SK-N-SH (cell line): ENCODE measurements at regions not wholly inside any gene's neighbourhood (a gene's known extent, or its start where the extent isn't known, plus 50 kb on each side); places are given as distances from the start of the nearest gene placed in this dataset.

Experiments
- CTCF ChIA-PET: fragments of 300-600, 350-600 bp; formaldehyde crosslinking; extraction: SDS; loops from one replicate; lab custom pipeline; 2021; lab: Yijun Ruan, JAX
- POLR2A ChIA-PET: fragments of 350-600 bp; sonication (Branson Sonifier 250); formaldehyde crosslinking; extraction: SDS; loops from one replicate; lab custom pipeline; 2020; ENCODE audit warnings: antibody characterized with exemption, inconsistent platforms; lab: Yijun Ruan, JAX
- DNase-seq: peaks from one replicate; pipeline ENCODE4 v3.0.0; 2012
- H2AFZ ChIP-seq: fragments of 200-600 bp; sonication (generic); 2 replicates; pipeline ENCODE4 v1.8.1; 2016; ENCODE audit warnings: antibody characterized with exemption, mild to moderate bottlenecking, low read depth
- H3F3A ChIP-seq: fragments of 200-600 bp; sonication (generic); replicated peaks from 2 replicates; pipeline ENCODE3; 2016; ENCODE audit warnings: antibody characterized with exemption, mild to moderate bottlenecking; ENCODE audit not compliant: insufficient read depth
- H3K27ac ChIP-seq, 2 experiments: fragments of 200-500 bp in 1 of 2; fragments of 200-600 bp in 1 of 2; sonication (Bioruptor generic) in 1 of 2; sonication (generic), shearing (Covaris generic) in 1 of 2; 2 replicates each; pipeline versions ENCODE4 v1.5.1 to v1.6.1; 2014 to 2016; ENCODE audit warnings: low read depth in 2 of 2, inconsistent platforms in 1 of 2, low read length in 1 of 2, mild to moderate bottlenecking in 1 of 2, mixed read lengths in 1 of 2
- H3K27me3 ChIP-seq: fragments of 200-600 bp; sonication (generic), shearing (Covaris generic); 2 replicates; pipeline ENCODE4 v1.6.1; 2016; ENCODE audit warnings: mixed run types; ENCODE audit not compliant: insufficient read depth
- H3K36me3 ChIP-seq, 2 experiments: fragments of 200-500 bp in 1 of 2; fragments of 200-600 bp in 1 of 2; sonication (Bioruptor generic) in 1 of 2; sonication (generic) in 1 of 2; replicated peaks in 1 of 2; 2 replicates each; pipeline versions ENCODE3 to v1.5.1; 2014 to 2016; ENCODE audit warnings: low read length in 1 of 2, mild to moderate bottlenecking in 1 of 2; ENCODE audit not compliant: insufficient read depth in 2 of 2, control insufficient read depth in 1 of 2
- H3K4me1 ChIP-seq, 2 experiments: fragments of 200-500 bp in 1 of 2; fragments of 200-600 bp in 1 of 2; sonication (Bioruptor generic) in 1 of 2; sonication (generic), shearing (Covaris generic) in 1 of 2; 2 replicates each; pipeline versions ENCODE4 v1.5.1 to v1.6.1; 2014 to 2016; ENCODE audit warnings: low read depth in 1 of 2, low read length in 1 of 2, mixed run types in 1 of 2; ENCODE audit not compliant: insufficient read depth in 2 of 2, control insufficient read depth in 1 of 2
- H3K4me2 ChIP-seq: fragments of 200-600 bp; sonication (generic), shearing (Covaris generic); 2 replicates; pipeline ENCODE4 v1.6.1; 2017; ENCODE audit warnings: mixed run types
- H3K4me3 ChIP-seq, 2 experiments: fragments of 200-500 bp in 1 of 2; fragments of 200-600 bp in 1 of 2; sonication (Bioruptor generic) in 1 of 2; sonication (generic), shearing (Covaris generic) in 1 of 2; 2 replicates each; pipeline versions ENCODE4 v1.5.1 to v1.8.1; 2014 to 2016; ENCODE audit warnings: low read depth in 2 of 2, inconsistent platforms in 1 of 2, low read length in 1 of 2, mild to moderate bottlenecking in 1 of 2, mixed read lengths in 1 of 2, moderate library complexity in 1 of 2
- H3K79me2 ChIP-seq: fragments of 200-600 bp; sonication (generic); 2 replicates; pipeline ENCODE4 v1.8.1; 2017; ENCODE audit warnings: mild to moderate bottlenecking; ENCODE audit not compliant: insufficient read depth
- H3K9ac ChIP-seq: fragments of 200-600 bp; sonication (generic); 2 replicates; pipeline ENCODE4 v1.6.1; 2017; ENCODE audit warnings: mixed run types
- H3K9me2 ChIP-seq: fragments of 200-600 bp; sonication (generic); 2 replicates; pipeline ENCODE4 v1.6.1; 2017; ENCODE audit warnings: mixed run types
- H3K9me3 ChIP-seq: fragments of 200-600 bp; sonication (generic); 2 replicates; pipeline ENCODE4 v1.6.1; 2017; ENCODE audit warnings: mixed run types, mild to moderate bottlenecking, moderate library complexity
- H4K20me1 ChIP-seq: fragments of 200-600 bp; sonication (generic); 2 replicates; pipeline ENCODE4 v1.6.1; 2017; ENCODE audit warnings: mild to moderate bottlenecking, mixed run types; ENCODE audit not compliant: insufficient read depth
- EZH2phosphoT487 ChIP-seq: fragments of 200-600 bp; sonication (generic); IDR thresholded peaks from 2 replicates; pipeline ENCODE4 v1.6.1; 2017; ENCODE audit warnings: low read depth, mixed run types, mild to moderate bottlenecking, antibody characterized with exemption, moderate library complexity, borderline replicate concordance
- MXI1 ChIP-seq: IDR thresholded peaks from 2 replicates; pipeline ENCODE4 v1.6.1; 2012; ENCODE audit warnings: mild to moderate bottlenecking, low read depth, low read length, improper control_type of control experiment
- RAD21 ChIP-seq: IDR thresholded peaks from 2 replicates; pipeline ENCODE4 v1.6.1; 2012; ENCODE audit warnings: mild to moderate bottlenecking, low read length
- SIN3A ChIP-seq: IDR thresholded peaks from 2 replicates; pipeline ENCODE4 v1.6.1; 2012; ENCODE audit warnings: low read depth, mild to moderate bottlenecking, low read length, moderate library complexity, borderline replicate concordance
- TEAD4 ChIP-seq: IDR thresholded peaks from 2 replicates; pipeline ENCODE4 v1.4.0; 2012; ENCODE audit warnings: mild to moderate bottlenecking, borderline replicate concordance; ENCODE audit not compliant: insufficient read depth
- WGBS: methylation state at CpG from one replicate; pipeline ENCODE4 v1.1.6; 2017; ENCODE audit warnings: low lambda C conversion rate; 5-methylcytosine and 5-hydroxymethylcytosine counted together
- TF ChIP-seq, protein P1 (sequence below): fragments of 200-600 bp; sonication (generic); IDR thresholded peaks from 2 replicates; pipeline ENCODE4 v1.6.1; 2017; ENCODE audit warnings: antibody characterized with exemption, mild to moderate bottlenecking, moderate library complexity
- TF ChIP-seq, protein P2 (sequence below): IDR thresholded peaks from 2 replicates; pipeline ENCODE4 v1.4.0; 2012; ENCODE audit warnings: low read depth

DNA sequence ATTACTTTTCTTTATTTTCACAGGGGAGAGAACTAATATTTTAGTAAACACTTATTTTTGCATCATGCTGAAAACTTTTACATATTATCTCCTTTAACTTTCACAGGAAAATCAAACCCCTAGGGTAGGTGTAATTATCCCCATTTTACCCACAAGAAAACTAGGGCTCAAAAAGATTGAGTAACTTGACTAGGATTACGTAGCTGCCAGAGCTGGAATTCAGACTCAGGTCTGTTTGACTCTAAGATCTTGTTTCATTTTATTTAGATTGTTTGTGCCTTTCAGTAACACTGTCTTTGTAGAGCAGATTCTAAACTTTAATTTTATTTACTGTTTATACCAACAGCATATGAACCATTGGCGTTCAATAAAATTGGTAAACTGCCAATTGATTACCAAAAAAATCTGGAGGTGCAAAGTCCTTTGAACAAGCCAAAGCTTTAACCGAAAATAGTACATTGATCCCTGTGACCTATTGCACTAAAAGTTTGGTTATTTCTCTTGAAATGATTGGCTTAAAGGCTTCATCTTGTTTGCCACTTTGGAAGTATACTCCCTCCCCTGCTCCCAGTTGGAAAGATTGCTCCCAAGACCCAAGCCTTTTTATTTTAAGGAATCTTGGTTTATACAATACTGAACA lies 71.0 kb upstream of the WDR26 start:
- Histone ChIP-seq H3K4me3 (no peak overlapping the region), H3K9me2 (no peaks in the 10 kb centered on the region), H3K27me3 (no peaks in the 10 kb centered on the region), H3K27ac (no peak overlapping the region), H3K79me2 (no peaks in the 10 kb centered on the region), H3F3A (peaks cover 18% of the 10 kb centered on the region), H3K4me2 (no peak overlapping the region), H2AFZ (no peak overlapping the region), H3K4me1 (peaks cover 23 to 31% of the 10 kb centered on the region in 2 experiments), H3K36me3 (no peaks in the 10 kb centered on the region), H4K20me1 (no peaks in the 10 kb centered on the region), H3K9me3 (no peaks in the 10 kb centered on the region), H3K9ac (no peak overlapping the region)
- WGBS, result 96% methylated on average over 3 of the region's 3 CpGs
- CTCF ChIA-PET, result interaction anchor here (1.0 to 4.4 kb wide), 4 partner anchors 8 to 417 kb away, joined by 3 to 33 read pairs (median 6); no protein-coding TSS in a partner anchor
- POLR2A ChIA-PET, result no interaction called here
- no peak for DNase-seq
- no peak for TF ChIP-seq MXI1
- no peak for TF ChIP-seq EZH2phosphoT487
- TF ChIP-seq, protein P1, sequence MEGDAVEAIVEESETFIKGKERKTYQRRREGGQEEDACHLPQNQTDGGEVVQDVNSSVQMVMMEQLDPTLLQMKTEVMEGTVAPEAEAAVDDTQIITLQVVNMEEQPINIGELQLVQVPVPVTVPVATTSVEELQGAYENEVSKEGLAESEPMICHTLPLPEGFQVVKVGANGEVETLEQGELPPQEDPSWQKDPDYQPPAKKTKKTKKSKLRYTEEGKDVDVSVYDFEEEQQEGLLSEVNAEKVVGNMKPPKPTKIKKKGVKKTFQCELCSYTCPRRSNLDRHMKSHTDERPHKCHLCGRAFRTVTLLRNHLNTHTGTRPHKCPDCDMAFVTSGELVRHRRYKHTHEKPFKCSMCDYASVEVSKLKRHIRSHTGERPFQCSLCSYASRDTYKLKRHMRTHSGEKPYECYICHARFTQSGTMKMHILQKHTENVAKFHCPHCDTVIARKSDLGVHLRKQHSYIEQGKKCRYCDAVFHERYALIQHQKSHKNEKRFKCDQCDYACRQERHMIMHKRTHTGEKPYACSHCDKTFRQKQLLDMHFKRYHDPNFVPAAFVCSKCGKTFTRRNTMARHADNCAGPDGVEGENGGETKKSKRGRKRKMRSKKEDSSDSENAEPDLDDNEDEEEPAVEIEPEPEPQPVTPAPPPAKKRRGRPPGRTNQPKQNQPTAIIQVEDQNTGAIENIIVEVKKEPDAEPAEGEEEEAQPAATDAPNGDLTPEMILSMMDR, result no peak
- no peak for TF ChIP-seq TEAD4
- no peak for TF ChIP-seq RAD21
- TF ChIP-seq, protein P2, sequence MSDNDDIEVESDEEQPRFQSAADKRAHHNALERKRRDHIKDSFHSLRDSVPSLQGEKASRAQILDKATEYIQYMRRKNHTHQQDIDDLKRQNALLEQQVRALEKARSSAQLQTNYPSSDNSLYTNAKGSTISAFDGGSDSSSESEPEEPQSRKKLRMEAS, result no peak
- TF ChIP-seq SIN3A, result no peak

DNA sequence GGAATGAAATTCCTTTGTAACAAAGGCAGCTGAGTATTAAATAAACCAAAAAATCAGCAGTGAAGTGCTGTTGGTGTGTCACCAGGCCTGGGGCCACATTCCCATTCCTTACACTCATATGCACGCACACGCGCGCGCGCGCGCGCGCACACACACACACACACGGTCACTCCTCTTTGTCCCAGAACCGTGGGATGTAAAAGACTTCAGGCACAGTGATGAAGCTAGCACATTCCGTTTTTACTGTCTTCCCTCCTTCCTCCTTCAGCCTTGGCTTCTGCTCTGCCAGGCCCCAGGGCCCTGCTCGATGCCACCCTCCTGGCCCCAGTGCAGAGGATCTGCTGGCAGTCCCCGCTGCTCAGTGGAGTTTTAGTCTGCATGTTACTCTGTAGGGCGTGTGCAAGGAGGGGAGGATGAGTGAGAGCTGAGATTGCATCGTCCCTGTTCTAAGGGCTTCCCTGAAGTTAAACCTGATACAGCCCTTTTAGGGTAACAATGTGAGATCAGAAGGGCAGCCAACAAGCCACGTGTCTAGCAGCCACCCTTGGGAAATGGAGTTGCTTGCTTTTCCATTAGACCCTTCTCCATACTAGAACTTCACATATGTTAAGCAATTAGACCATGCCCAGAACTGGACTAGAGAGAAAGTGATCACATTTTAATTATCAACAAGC lies 71.7 kb upstream of the WDR26 start:
- Histone ChIP-seq H4K20me1 (no peaks in the 10 kb centered on the region), H3K27me3 (no peaks in the 10 kb centered on the region), H3K9me2 (no peaks in the 10 kb centered on the region), H3F3A (peaks cover 18% of the 10 kb centered on the region), H3K9ac (no peak overlapping the region), H3K36me3 (no peaks in the 10 kb centered on the region), H3K4me1 (peaks cover 17 to 29% of the 10 kb centered on the region in 2 experiments), H3K79me2 (no peaks in the 10 kb centered on the region), H3K9me3 (no peaks in the 10 kb centered on the region), H3K4me3 (no peak overlapping the region), H3K27ac (no peak overlapping the region), H3K4me2 (no peak overlapping the region), H2AFZ (no peak overlapping the region)
- ChIA-PET CTCF (interaction anchor here (1.2 to 4.4 kb wide), 2 partner anchors 7 to 417 kb away, joined by 4 to 33 read pairs; no protein-coding TSS in a partner anchor), POLR2A (no interaction called here)
- TF ChIP-seq, protein P2, result no peak
- WGBS, result 81% methylated on average over 18 of the region's 18 CpGs
- no peak for DNase-seq
